GM18505 (cell line): ENCODE measurements at regions not wholly inside any gene's neighbourhood (a gene's known extent, or its start where the extent isn't known, plus 50 kb on each side); places are given as distances from the start of the nearest gene placed in this dataset.

ENCODE experiments used
- ATAC-seq: cut with Tn5 transposase; IDR thresholded peaks from one replicate; pipeline ENCODE4 v1.9.1; 2021; ENCODE audit not compliant: unreplicated experiment
- POLR2A ChIP-seq: IDR thresholded peaks from 4 replicates; pipeline ENCODE4 v1.6.1; 2011; ENCODE audit warnings: borderline replicate concordance; ENCODE audit not compliant: insufficient read depth, insufficient read length; ENCODE audit errors: extremely low read depth

DNA sequence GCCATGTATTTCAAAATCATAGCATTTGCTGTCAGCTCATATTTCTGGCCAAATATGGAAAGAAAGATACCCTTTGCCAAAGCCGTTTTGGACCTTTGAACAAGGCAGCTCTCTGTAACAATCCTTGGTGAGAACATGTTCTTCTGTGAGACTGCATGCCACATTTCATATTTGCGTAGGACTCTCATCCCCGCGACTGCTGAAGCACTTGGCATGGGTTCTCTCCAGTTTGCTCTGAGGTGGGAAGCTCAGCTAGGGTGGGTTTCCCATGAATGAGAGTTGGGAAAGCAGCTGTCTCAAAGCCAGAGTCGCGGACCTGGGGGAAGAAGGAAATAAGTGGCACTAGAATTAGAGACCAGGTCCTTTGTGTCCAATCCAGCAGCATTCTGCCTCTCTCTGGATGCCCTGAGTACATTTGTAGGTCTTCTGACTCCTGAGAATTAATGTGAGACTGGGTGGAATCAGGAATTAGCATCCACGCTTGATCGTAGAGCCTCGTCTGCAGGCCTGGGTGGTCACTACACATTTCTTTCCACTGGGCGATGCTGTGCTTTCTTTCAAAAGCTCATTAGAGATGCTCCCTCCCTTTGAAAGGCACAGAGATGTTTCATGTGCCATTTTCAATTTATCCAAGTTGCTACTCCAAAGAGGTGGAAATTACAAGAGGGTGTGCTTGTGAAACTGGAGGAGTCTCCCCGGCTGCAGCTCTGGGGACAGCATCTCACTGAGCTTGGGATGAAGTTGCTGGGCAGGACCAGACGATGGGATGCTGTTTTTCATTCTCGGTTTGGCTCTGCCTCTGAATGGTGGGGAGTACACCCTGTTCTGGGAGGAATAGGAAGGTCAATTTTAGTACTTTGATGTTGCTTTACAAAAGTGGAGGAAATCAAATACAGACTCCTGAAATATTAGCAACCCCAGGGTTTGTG, 197.2 kb downstream of the GADD45G start:
- TF ChIP-seq POLR2A, result no peak

DNA sequence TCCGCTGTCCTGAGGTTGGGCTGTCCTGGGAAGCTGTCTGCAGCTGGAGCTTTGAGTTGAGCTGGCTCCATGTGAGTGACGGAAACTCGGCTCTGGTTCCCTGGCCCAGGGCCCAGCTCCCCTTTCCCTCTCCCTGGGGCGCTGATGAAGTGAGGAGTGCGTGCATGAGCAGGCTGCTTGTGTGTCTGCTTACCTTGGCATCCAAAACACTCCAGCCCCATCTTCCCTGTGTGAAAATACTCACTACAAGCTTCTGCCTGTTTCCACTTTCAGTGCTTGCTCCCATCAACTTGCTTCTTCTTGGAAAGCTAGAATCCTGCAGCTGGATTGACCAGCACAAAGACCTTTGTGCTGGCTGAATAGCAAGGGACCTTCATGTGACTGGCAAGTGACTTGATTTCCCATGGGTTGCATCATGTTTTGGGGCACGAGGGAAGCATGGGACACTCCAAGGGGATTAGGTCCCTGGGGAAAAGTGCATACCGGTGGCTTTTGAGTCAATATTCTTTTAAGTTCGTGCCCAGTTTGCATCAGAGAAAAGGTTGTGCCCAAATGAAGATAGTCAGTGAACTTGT, 198.1 kb downstream of the GADD45G start:
- TF ChIP-seq POLR2A, result no peak
- no peak for ATAC-seq

More for the DNA sequence above, 197.2 kb downstream of the GADD45G start:
- ATAC-seq, result no peak

DNA sequence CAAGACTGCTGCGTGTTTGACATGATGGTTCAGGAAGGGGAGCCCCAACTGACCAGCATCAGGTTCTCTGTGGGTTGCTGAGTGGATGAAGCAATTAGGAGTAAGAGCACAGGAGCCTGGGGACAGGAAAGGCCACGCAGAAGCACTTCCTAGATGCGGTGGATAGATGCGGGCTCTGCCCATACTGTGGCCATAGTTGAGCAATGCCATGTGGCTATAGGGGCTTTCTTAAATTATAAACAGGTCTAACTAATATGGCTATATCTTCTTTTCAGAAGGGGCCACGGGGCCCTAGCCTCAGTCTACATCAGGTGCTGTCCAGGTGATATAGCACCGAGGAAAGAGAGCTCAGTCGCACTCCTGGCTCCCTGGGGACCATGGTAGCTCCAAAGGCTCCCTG, 198.6 kb downstream of the GADD45G start:
- no peak for TF ChIP-seq POLR2A
- no peak for ATAC-seq

DNA sequence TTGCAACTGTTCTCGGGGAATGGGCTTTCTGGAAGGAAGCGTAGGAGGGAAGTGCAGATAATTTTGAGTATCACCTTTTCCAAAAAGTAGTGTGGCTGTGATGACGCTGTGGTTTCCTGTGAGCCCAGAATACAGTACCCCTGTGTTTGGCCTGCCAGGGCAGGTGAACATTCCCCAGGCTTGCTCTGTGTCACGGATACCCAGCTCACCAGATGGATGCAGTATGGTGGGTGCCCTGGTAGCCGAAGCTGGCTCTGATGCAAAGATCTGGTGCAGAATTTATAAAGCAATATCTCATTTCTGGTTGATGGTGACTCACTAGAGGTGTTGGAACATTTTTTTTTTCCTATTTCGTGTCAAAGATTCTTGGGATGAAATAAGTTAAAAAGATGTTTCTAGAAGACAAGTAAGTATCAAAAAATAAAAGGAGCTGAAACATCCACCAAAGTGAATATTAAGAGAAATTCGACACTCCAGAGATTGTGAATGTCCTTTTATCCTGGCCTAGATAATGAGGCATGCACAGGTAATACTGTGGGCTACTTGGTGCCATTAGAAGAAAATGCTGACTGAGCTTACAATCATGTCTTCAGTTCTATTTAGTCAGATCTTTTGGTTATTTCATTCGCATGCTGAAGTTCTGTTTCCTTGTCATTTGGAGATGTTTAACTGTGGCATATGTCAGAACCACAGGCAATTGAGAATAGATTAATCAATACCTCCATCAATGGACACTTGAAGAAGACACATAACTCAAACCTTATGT, 200.1 kb downstream of the GADD45G start:
- no peak for TF ChIP-seq POLR2A
- no peak for ATAC-seq

DNA sequence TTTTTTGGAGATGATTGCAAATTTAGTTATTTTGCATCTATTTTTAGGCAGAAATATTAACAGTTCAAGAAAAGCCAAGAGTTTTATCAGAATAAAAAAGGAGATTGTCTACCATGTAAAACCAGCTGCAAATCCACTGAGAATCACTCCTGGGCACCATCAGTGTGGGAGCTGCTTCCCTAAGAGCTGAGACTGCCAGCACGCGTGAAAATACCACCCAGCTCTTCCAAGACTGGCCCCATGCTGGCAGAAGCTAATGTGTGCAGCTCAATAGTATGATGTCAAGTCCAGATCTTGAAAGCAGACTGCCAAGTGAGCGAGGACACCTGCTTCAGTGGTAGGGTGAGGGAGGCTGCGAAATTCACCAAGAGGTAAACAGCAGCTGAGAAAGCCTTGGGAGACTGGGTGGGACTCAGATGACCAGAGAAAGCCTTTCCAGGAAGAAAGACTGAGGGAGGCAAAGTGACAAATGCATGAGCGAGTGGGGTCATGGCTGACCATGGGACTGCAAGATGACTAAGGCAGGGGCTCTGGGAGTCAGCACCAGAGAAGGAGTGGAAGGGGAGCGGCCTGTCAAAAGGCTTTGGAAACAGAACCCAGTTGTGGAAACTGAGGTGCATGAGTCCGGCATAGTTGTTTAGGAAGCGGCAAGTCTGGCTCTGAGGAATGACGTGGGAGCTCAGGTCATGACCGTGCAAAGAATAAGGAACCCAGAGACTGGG, 200.9 kb downstream of the GADD45G start:
- ATAC-seq, result no peak
- TF ChIP-seq POLR2A, result no peak

DNA sequence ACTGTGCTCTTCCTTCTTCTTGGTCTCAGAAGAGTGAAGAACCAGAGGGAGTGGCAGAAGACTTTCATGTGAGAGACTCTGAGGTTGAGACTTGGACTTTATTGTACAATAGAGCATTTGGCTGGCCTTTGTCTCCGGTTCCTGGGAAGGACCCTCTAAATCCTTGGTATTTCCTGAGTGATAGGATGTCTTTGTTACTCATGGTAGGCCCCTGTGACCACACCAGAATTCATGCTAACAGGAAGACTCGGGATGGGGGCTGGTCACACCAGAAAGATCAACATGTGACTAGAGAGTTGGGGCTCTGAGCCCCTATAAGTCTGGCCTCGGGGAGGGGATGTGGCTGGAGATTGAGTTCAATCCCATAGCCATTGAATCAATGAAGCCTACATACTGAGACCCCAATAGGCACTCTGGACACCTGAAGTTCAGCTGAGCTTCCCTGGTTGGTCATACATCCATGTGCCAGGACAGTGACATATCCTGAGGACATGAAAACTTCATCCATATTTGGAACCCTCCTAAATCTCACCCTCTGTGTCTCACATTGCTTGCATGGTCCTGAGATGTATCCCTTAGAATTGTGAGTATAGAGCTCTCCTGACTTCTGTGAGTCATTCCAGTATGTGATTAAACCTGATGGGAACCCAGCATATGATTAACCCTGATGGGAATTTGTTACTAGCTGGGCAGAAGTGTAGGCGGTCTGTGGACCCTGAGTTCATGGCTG, 201.7 kb downstream of the GADD45G start:
- no peak for TF ChIP-seq POLR2A
- no peak for ATAC-seq

DNA sequence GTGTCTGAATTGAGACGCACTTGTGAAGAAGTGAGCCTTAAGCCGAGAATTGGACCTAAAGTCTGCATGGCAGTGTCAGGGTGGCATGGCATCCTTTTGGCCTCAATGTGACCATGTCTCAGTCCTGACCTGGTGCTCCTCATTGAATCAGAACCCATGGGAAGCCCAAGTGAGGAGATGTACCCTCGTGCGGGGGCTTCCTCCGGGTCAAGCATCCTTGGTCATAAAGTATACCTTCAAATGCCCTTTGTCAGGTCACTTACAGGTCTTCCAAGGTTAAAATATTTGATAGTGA, 202.2 kb downstream of the GADD45G start:
- no peak for TF ChIP-seq POLR2A
- no peak for ATAC-seq

DNA sequence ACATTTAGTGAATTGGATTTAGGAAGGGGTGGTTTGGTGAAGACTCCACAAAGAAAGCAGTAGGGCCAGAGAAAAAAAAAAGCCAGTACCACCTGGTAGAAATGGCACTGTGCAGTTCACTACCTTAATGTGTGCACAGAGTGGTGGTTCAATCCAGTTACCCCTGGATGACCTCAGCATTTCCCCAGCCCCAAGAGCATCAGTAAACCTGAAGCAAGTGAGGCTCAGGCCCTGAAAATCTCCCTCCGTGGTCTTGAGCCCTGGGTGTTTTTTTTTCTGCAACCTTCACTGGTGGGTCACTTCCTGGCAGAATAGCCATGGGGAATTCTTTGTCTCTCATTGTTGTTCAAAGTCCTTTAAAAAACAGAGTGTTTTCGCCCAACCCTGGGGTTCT, 202.9 kb downstream of the GADD45G start:
- ATAC-seq, result no peak
- no peak for TF ChIP-seq POLR2A

DNA sequence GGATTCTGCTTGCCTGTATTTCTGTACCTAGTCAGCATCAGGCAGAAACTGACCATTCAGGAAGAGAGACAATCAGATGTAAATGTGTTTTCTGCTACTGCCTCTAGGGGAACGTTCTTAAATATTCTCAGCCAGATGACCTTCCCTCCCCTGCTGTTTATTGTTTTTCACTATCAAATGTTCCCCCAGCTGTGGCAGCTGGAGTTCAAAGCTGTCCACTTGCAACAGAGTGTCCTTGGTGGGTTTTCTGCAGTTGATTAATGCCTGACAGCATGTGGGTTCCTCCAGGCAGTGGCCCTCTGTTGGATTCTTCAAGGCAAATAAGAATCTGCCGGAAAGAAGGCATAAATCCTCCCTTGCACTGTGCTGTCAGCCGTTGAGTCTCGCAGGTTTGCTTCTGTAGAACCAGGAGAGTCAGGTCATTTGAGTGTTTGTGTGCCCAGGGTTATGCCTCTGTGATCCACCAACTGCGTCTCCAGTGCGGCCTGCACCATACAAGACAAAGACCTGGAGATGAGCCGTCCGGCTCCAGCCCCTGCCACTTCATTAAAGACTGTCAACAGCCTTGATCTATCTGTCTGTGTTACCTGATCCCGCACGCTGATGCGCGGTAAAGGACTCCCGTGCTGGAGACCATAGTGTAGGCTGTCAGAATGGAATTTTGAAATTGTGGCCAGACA, 203.4 kb downstream of the GADD45G start:
- no peak for TF ChIP-seq POLR2A
- no peak for ATAC-seq

DNA sequence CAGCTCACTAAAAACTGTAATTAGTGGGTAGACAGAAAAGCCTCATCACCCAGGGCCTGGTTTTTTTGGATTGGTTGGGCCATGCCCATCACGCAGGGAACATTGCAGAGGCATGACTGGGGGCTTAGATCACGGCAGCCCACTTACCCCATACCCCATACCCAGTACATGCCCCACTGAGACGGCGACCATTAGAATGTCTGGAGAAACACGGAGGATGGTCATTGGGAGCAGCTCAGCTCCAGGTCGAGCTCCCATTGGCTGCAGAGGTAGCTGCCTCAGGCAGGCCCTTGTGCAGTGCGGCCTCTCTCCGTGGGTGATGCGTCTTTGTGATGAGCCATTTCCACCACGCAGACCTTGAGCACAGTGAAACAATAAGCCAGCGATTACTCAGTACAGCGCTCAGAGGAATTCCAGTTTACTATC, 204.0 kb downstream of the GADD45G start:
- no peak for TF ChIP-seq POLR2A
- ATAC-seq, result no peak

DNA sequence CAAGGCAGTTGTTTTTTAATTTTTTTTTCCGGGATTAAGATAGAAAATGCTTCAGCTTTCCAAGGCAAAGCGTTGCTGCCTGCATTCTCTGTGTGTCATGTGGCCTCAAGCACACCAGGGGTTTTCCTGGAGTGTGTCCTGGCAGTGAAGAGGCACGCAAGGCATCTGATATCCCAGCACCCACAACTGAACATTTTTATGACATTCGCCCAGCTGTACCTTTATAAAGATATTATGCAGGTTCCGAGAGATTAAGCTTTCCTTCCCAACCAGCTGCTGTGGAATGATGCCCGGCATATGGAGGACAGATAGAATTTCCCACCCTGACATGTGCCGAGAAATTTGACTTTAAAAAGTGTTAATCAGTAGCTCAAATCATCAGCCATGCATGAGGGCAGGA, 205.6 kb downstream of the GADD45G start:
- TF ChIP-seq POLR2A, result no peak
- ATAC-seq, result no peak

DNA sequence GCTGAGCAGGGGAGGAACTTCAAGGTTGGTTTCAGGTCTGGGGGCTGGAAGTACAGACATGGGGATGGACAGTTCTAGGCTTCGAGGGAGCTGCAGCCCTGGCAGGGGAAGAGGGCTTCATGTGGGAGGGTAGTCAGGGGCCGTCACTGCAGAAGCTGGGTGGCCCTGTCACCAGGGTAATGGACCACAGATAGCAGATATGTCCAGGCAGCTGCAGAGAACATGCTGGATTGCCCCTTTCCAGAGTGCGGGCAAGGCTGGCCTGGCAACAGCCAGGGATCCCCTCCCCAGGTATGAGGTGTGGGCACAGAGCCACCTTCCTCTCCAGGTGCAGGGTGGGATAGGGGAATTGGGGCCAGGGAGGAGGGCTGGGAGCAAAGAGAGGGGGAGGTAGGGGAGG, 206.5 kb downstream of the GADD45G start:
- no peak for ATAC-seq
- TF ChIP-seq POLR2A, result no peak
